ENCODE measurements at regions not wholly inside any gene's neighbourhood (a gene's known extent, or its start where the extent isn't known, plus 50 kb on each side); places are given as distances from the start of the nearest gene placed in this dataset.
A peak's percentile ranks its signal among the peaks of the same experiment; 100 is the strongest.

DNA sequence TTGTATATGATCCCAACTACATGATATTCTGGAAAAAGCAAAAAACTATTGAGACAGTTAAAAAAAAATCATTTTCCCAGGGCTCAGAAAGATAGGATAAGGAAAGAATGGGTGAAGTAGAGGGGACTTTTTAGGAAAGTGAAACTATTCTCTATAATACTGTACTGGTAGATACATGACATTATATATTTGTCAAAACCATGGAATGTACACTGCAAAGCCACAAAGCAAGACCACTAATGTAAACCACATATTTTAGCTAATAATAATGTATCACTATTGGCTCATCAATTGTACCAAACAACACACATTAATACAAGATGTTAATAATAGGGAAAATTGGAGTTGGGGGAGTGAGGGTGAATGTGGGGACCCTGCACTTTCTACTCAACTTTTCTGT lies 182.6 kb downstream of the EFNB2 start:
- DNase-seq (ENCODE audit: low read depth): no peak

DNA sequence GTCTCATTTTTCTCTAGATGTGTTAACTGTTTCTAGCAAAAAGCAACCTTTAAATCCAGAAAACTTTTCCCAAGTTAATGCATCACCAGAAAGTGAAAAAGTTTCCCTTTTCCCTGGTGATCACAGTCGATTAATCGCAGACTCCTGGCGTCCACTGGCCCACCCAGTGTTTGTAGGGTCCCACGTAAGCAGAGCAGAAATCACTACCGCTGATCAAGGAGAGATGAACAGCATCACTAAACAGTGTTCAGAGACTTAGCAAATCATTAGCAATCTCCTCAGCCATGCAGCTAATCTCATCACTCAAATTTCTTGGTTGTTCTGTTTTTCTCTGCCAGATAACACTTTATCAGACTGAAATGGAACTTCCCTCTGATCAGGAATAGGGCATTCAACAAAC lies 184.2 kb downstream of the EFNB2 start:
- DNase-seq (ENCODE audit: low read depth): no peak

DNA sequence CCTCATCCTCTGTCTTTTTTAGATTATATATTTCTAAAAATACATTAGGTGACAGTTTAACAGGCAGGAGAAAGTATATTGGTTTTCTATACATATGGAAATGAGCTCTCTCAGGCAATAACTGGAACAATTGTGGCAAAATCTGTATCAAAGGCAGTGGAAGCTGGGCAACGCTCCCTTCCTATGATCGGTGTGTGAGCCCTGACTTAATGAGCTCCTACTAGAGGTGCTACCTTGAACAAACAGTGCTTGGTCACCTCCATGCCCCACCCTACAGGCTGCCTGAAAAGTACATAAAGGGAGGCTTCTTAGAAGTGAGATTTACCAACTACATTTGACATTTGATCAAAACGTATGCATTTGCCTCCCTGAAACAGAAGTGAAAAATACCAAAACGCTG lies 185.3 kb downstream of the EFNB2 start:
- DNase-seq (ENCODE audit: low read depth): no peak

DNA sequence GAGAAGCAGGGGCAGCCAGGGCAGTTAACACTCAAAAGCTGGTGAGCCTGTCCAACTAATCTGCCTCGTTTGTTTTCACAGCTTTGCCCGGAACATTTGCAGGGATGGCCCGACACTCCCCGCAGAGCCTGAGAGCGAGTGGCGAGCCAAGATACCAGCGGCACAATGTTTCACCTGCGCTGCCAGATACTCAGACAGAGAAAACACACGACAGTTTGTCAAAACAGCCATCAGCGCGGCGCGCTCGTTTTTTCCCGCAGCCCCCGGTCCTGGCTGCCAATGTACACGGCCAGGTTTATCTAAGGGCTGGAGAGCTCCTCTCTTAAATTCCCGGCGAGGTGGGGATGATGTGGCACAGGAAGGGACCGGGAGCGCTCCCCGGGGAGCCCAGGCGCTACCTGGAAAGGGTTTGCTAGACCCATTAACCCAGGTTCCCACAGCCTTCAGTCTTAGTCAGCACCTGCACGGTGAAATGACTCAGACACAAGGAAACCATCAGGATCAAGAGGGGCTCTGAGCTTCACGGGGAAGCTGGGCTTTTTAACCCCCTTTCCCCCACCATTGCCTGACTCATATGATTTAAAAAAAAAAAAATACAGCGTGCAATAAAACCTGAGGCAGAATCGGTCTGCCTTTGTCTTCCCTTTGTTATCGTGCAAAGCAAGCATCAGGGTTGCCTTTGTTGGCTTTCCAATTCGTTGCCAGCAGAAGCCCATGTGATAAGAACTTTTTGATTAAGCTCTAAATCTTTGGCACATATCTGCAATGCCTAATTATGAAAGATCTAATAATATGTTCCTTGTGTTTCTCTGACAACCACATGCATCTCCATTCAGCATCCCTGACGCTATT lies 186.2 kb downstream of the EFNB2 start:
- DNase-seq (ENCODE audit: low read depth): no peak

DNA sequence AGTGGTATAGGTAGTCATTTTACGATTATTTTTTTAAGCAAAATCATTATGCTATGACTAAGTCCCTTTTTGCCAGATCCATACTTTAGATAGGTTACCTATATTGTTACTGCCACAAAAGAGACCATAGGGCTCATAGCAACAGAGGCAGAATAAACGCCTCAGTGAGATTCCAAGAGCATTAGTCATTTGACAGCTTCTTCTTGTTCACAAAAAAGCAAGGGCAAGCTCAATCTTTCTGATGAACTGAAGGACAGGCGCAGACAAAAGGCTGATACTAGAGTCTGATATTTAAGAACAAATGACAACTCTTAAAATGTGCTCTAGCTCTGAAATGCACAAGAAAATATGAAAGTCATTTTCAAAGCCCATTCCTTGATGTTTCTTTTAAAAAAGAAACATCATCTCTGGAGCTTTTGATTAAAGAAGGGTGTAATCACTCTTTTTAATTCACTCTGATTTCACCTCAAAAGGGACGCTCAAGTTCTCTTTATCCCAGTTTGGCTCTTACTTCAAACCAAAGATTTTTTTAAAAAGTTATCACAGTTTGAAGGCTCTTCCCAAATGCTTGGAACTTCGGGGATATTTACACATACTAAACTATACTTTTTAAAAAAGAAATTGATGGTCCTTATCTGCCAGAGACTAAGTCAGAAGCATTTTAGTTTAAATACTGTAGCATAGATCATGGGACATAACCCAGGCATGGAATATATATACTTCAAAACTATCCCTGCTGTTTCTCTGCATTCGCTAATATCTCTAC lies 187.2 kb downstream of the EFNB2 start:
- peak; percentile 31 for DNase-seq (ENCODE audit: low read depth)

DNA sequence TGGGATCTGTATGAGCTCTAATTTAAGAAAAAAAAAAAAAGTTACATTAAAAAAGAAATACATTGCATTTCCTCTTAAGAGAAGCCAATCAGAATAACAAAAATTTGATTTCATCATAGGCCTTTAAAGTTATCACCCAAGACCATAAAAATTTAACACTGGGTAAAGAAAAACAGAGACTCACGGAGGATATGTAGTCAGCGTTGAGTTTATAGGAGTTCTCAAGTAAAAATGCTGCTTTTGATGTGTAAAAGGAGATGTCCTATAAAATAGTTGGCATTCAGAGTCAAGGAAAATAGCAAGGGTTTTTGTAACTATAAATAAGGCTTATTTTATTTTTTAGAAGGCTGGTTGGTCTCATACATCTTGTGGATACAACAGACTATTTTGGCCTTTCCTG lies 191.1 kb downstream of the EFNB2 start:
- DNase-seq (ENCODE audit: low read depth): no peak

DNA sequence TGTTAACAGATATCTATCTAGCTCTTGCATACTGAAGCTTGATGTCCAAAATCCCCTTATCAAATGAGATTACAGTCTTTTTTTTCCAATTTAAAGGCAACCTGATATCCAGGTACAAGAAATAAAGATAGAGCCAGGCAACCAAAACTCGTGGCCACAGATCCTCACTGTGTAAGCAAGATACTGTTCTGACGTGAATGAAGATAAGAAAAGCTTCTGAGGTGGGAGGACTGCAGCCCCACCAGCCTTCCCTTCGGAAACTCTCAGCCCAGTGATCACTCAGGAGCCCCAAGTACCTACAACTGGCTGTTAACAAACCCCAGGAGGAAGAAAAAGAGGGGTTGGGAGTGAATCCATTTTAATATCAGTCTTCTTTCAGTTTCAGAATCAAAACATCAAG lies 191.6 kb downstream of the EFNB2 start:
- no peak for DNase-seq (ENCODE audit: low read depth)

DNA sequence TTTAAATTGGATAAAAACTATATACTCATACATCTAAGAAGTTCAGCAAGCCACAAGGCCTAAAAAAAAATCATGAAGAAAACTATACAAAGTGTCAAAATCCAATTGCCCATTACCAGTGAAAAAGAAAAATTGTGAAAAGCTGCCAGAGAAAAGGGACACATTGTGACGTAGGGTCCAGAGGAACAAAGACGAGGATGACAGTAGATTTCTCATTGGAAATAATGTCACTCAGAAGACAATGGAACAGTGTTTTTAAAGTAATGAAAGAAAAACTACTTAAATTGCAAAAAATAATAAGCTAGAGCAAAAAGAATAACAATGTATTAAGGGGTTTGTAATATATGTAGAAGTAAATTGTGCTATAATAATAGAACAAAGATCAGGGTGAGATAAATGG lies 195.2 kb downstream of the EFNB2 start:
- DNase-seq (ENCODE audit: low read depth): no peak

DNA sequence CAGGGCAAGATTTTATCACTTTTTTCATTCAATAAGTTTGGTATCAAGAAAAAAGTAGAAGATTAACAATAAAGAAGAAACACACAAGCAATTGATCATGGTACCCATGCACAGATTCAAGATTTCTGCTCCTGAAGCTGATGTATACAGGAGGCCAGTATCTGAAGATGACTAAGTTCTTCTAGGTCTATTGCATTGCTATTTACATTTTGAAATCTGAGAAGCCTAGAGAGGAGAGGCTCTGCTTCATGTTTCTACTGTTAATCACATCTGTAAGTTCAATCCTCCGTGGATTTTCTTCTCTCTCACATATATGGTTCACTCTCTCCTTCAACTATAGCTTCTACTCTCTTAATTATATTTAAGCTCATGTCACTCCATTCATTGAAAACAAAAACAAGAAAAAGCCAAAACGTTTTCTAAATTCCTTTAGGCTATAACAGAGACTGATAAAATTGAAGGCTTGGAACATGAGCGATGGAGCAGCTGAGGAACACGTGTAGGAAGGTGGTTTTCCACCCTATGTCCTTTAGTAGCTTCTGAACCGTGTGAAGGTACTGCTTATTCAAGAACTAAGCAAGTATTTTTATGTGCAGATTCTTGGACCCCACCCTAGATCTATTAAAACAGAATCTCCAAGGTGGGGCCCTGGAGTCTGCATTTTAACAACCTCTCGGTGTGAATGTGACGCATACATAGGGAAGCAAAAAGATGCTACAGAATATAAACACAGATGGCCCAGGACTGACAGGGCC lies 198.2 kb downstream of the EFNB2 start:
- no peak for DNase-seq (ENCODE audit: low read depth)

DNA sequence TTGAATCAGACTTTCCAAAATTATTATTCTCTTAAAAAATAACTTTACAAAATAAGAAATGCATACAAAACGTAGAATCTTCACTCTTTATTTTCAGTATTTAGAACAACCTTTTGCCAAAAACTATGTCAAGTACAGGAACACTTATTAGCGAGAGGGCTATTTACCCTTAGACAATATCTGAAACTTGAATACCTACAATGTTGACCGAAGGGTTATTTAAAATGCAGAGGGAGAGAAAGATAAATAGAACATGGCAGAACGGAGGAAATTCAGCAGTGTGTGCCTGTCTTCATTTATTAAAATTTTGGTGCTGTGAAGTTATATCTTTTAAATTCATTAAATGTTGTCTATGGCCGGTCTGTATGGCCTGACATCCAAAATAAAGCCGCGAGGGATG lies 198.8 kb downstream of the EFNB2 start:
- no peak for DNase-seq (ENCODE audit: low read depth)

DNA sequence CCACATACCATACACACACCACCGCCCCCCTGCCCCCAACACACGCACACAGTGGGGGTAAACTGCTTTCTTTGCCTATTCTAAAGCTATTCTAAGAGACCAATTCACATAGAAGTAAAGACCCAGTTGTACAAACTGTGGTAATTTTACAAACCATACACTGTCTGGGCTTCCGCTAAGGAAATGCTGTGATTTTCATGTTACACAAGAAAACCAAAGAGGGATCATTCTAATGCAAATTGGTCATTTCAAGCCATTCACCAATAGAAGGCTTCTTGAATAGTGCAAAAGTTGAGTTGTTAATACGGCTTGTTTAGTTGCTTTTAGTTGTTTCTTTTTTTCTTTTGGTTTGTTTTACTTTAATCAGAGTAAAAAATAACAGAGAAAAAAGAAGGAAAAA lies 202.8 kb downstream of the EFNB2 start:
- DNase-seq (ENCODE audit: low read depth): no peak

DNA sequence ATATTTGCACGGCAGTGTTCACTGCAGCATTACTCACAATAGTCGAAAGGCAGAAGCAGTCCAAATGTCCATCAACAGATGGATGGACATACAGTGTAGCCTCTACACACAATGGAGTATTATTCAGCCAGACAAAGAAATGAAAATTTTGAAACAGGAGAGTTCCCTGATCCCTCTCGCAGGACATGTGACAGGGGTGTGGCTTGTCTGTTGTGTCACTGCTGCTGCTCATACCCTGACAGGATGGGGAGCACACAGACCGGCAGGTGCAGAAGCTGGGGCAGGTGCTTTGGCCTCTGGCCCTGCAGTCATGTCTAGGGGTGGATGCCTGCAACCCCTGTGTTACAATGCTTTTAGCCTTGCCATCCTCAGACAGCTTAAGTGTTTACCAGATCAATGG lies 204.3 kb downstream of the EFNB2 start:
- DNase-seq (ENCODE audit: low read depth): no peak

DNA sequence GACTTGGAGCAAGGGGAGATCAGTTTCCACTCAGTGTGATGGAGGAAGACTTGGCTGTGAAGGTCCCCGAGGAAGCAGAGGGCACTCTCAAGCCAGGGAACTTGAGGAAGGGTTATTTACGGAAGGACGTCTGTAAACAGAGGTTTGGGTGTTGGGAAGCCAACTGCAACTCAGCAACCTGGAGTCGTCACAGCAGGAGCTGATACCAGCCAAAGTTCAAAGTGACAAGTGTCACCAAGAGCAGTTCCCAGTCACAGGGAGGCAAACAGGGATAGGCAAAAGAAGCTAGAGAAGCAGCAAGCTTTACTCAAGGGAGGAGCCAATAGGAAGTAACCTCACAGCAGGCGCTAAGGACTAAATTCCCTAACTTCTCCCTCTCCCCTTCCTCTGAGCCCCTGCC lies 205.5 kb downstream of the EFNB2 start:
- no peak for DNase-seq (ENCODE audit: low read depth)

DNA sequence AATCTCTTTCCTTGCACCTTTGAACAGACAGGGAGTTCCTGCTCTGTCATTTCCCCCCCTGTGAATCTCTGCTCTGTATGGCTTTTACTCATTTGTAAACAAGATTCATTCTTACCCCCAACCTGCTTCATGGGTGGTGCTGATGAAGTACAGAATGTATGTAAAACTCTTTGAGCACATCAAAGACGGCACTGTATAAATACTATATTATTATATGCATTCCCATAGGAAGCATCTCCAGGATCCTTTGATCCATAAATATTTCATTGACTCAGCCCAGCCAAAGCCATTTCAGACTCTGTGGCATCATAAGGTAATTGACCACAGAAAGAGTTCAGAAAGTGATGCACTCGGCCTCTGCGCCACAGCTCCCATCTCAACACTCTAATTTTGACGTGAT lies 208.7 kb downstream of the EFNB2 start:
- no peak for DNase-seq (ENCODE audit: low read depth)

DNA sequence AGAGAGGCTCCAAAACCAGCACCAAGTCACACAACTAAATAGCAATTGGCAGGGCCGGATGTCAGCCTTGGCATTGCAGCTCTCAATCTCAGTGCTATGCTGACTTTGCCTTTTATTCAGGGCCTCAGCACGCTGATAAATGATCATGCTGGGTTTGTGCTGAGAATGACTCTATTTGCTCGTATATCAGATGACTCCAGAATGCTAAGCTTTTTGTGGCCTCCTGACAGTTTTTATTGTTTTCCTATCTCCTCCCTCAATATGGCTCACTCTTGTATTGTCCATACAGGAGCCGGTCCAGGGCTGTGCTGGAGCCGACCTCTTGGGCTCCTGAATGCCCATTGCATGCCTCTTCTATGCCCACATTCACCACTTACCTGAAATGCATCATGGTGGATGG lies 211.0 kb downstream of the EFNB2 start:
- no peak for DNase-seq (ENCODE audit: low read depth)

DNA sequence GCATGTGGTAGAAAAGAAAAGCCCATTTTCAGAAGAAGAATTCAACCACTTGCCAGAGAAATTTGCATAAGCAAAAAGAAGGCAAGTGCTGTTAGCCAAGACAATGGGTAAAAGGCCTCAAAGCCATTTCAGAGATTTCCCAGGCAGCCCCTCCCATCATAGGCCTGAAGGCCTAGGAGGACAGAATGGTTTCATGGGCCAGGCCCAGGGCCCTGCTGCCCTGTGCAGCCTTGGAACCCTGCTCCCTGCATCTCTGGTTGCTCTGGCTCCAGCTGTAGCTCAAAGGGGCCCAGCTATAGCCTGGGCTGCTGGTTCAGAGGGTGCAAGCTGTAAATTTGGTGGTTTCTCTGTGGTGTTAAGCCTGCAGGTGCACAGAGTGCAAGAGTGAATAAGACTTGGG lies 212.8 kb downstream of the EFNB2 start:
- DNase-seq (ENCODE audit: low read depth): no peak

DNA sequence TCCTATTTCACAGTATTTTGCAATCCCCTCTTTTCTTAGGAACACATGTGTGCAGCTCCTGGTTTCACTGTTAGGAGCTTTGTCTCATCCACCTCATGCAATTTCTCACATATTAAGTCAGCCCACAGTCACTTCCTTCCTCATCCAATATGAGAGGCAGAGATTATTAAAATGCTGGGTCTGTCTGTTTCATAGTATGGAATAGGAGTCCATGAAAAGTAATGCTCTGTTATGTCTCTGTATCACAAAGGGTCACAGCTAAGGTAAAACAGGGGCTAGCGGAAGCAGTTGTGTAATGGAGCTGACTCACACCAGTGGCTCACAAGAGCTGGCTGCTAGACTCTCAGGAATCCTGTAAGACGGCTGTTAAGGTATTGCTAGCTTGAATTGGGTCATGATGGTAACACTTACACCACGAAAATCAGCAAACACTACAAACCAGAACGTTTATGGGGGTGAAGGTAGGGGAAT lies 216.5 kb downstream of the EFNB2 start:
- peak; percentile 34 for DNase-seq (ENCODE audit: low read depth)

DNA sequence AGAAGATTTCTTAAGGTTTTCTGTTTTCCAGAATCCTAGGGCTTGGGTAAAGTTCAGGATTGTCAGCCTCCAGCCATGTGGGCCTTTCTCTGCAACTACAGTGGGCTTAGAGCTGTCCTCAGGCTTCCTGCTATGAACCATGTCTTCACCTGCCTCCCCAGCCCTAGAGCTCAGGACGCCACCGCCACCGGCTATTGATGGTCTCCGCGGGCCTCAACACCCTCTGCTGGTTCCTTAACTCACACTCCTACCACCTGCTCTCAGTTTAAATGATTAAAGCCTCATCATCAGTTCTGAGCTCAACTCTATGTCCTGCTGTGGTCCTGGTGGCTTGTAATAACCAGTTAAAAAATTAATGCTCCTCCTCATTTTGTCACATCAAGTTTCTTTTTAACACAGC lies 221.0 kb downstream of the EFNB2 start:
- DNase-seq (ENCODE audit: low read depth): no peak

DNA sequence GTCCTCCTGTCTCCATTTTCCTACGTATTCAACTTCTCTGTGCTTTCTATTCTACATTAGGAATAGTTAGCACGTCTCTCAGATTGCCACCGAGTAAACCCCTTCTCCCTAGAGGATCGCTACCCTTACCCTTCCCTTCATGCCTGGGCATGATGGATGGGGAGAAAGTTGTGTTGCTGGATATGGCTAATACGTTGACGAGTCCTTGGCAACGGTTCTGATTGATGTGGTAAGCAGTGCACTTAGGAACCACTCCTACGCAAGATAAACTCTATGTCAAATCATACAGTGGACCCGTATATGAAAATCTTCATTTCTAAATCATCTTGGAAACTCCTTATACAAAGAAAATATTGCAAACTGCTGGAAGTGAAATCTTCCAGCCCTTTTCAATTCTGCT lies 224.5 kb downstream of the EFNB2 start:
- DNase-seq (ENCODE audit: low read depth): no peak

DNA sequence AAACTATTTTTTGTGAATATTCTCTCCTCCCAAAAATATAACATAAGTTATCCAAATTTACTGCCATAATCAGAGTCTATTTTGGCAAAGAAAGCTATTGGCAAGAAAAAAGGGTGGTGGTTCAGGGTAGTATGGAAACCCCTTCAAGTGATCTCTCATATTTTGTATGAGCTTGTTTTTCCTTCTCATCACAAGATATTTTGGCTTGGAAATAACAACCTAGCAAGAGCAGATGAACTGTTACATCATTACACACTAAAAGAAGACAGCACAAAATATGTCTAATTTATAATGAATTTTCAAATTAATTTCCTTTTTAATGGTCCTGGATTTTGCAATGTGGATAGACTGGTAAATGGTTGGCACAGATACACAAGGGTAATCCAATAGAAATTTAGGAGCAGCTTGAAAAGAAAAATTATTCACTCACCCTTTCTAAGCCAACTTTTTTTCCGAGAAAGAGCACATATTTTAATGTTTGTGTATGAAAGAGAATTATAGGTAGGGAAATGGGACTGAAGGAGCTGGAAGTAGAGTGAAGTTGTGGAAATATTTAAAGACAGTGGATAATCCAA lies 225.1 kb downstream of the EFNB2 start:
- DNase-seq (ENCODE audit: low read depth): no peak

DNA sequence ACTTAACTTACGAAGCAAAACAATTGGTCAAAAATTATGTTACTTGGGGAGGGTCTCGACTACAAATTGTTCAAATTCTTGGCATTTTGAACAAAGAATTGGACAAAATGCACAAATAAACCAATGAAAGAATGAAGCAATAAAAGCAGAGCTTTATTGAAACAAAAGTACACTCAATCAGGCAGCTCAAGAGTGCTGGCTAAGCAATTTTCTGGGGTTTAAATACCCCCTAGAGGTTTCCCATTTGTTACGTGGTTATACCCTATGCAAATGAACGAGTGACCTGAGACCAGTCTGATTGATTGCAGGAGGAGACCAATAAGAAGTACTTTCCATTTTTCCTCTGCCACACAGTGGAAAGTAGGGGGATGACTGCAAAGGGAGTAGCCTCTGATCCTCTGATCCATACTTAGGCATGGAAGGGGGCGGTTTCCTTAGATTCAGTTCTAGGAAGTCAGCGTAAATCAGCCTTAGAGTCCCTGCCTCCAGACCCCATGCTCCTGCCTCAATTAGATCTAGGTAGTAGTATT lies 228.6 kb downstream of the EFNB2 start:
- no peak for DNase-seq (ENCODE audit: low read depth)

Measured in myocyte (in vitro differentiated cells).